Parathyroid adenoma (tissue), 2 donors: ENCODE measurements at regions not wholly inside any gene's neighbourhood (a gene's known extent, or its start where the extent isn't known, plus 50 kb on each side); places are given as distances from the start of the nearest gene placed in this dataset.

Source experiments
- H2AFZ ChIP-seq: fragments of 300-600 bp; sonication (generic); one replicate; pipeline ENCODE4 v1.7.0; 2017; ENCODE audit warnings: antibody characterized with exemption, mild to moderate bottlenecking
- H3K27ac ChIP-seq: fragments of 300-600 bp; sonication (generic); one replicate; pipeline ENCODE4 v1.7.0; 2017
- H3K27me3 ChIP-seq: fragments of 300-600 bp; sonication (generic); one replicate; pipeline ENCODE4 v1.7.0; 2017; ENCODE audit warnings: low read length; ENCODE audit not compliant: control insufficient read depth, insufficient read depth
- H3K36me3 ChIP-seq: fragments of 300-600 bp; sonication (generic); one replicate; pipeline ENCODE4 v1.7.0; 2017; ENCODE audit warnings: low read length; ENCODE audit not compliant: control insufficient read depth, insufficient read depth
- H3K4me1 ChIP-seq: fragments of 300-600 bp; sonication (generic); one replicate; pipeline ENCODE4 v1.7.0; 2017; ENCODE audit warnings: control low read depth
- H3K4me2 ChIP-seq: fragments of 300-600 bp; sonication (generic); one replicate; pipeline ENCODE4 v1.7.0; 2017; ENCODE audit warnings: low read length
- H3K4me3 ChIP-seq: fragments of 300-600 bp; sonication (generic); one replicate; pipeline ENCODE4 v1.7.0; 2017; ENCODE audit warnings: low read depth, low read length
- H3K79me2 ChIP-seq: fragments of 300-600 bp; sonication (generic); one replicate; pipeline ENCODE4 v1.7.0; 2017; ENCODE audit warnings: control low read depth
- H3K9ac ChIP-seq: fragments of 300-600 bp; sonication (generic); one replicate; pipeline ENCODE4 v1.7.0; 2017; ENCODE audit warnings: mild to moderate bottlenecking
- H3K9me3 ChIP-seq: fragments of 300-600 bp; sonication (generic); one replicate; pipeline ENCODE4 v1.7.0; 2017; ENCODE audit warnings: low read length; ENCODE audit not compliant: control insufficient read depth
- CTCF ChIP-seq: fragments of 300-600 bp; sonication (generic); IDR thresholded peaks from one replicate; pipeline ENCODE4 v1.7.0; 2017; ENCODE audit warnings: antibody characterized with exemption, mild to moderate bottlenecking
- donor health status: primary hyperparathyroidism.

GRCh38 chr2:173451941-173452340, 97.3 kb downstream of the CDCA7 start:
- no peak overlapping the region for H3K4me3 ChIP-seq
- H3K9me3 ChIP-seq: peaks cover 6% of the 10 kb centered on the region
- H3K79me2 ChIP-seq: no peaks in the 10 kb centered on the region
- no peak for TF ChIP-seq CTCF
- H3K27ac ChIP-seq: no peak overlapping the region
- no peak overlapping the region for H3K4me2 ChIP-seq
- H3K27me3 ChIP-seq: no peaks in the 10 kb centered on the region
- no peak overlapping the region for H3K9ac ChIP-seq
- no peaks in the 10 kb centered on the region for H3K4me1 ChIP-seq
- H3K36me3 ChIP-seq: no peaks in the 10 kb centered on the region
- no peak overlapping the region for H2AFZ ChIP-seq

GRCh38 chr2:173452416-173452815, 97.7 kb downstream of the CDCA7 start:
- Histone ChIP-seq H3K79me2 (no peaks in the 10 kb centered on the region), H3K27me3 (no peaks in the 10 kb centered on the region), H3K9ac (no peak overlapping the region), H3K4me3 (no peak overlapping the region), H2AFZ (no peak overlapping the region), H3K9me3 (peaks cover 4% of the 10 kb centered on the region), H3K36me3 (no peaks in the 10 kb centered on the region), H3K27ac (no peak overlapping the region), H3K4me1 (no peaks in the 10 kb centered on the region), H3K4me2 (no peak overlapping the region)
- no peak for TF ChIP-seq CTCF

- Histone ChIP-seq H3K9ac (no peak overlapping the region), H3K79me2 (no peaks in the 10 kb centered on the region), H3K4me3 (no peak overlapping the region), H2AFZ (no peak overlapping the region), H3K27me3 (no peaks in the 10 kb centered on the region), H3K4me1 (no peaks in the 10 kb centered on the region), H3K4me2 (no peak overlapping the region), H3K9me3 (no peaks in the 10 kb centered on the region), H3K36me3 (no peaks in the 10 kb centered on the region), H3K27ac (no peak overlapping the region)
- TF ChIP-seq CTCF: no peak
Measured at GRCh38 chr2:173456960-173457359, 102.3 kb downstream of the CDCA7 start.

- Histone ChIP-seq H3K4me2 (no peak overlapping the region), H3K79me2 (no peaks in the 10 kb centered on the region), H3K27ac (no peak overlapping the region), H3K4me3 (no peak overlapping the region), H3K9me3 (no peaks in the 10 kb centered on the region), H3K36me3 (no peaks in the 10 kb centered on the region), H2AFZ (no peak overlapping the region), H3K9ac (no peak overlapping the region), H3K4me1 (no peaks in the 10 kb centered on the region), H3K27me3 (no peaks in the 10 kb centered on the region)
- TF ChIP-seq CTCF: no peak
Measured at GRCh38 chr2:173457366-173457765, 102.7 kb downstream of the CDCA7 start.

GRCh38 chr2:173458991-173459780, 104.5 kb downstream of the CDCA7 start:
- Histone ChIP-seq H3K4me2 (no peak overlapping the region), H3K4me3 (no peak overlapping the region), H3K79me2 (no peaks in the 10 kb centered on the region), H2AFZ (no peak overlapping the region), H3K36me3 (no peaks in the 10 kb centered on the region), H3K27me3 (no peaks in the 10 kb centered on the region), H3K4me1 (no peaks in the 10 kb centered on the region), H3K9me3 (no peaks in the 10 kb centered on the region), H3K27ac (no peak overlapping the region), H3K9ac (no peak overlapping the region)
- TF ChIP-seq CTCF: no peak
